Tibial nerve (tissue), 4 donors: ENCODE measurements at regions not wholly inside any gene's neighbourhood (a gene's known extent, or its start where the extent isn't known, plus 50 kb on each side); places are given as distances from the start of the nearest gene placed in this dataset.

Experiments
- EP300 ChIP-seq, 2 donors: sonication (generic); formaldehyde crosslinking; IDR thresholded peaks; one replicate each; pipeline ENCODE4 v1.6.1; 2017; ENCODE audit warnings: antibody characterized with exemption in 2 of 2, mild to moderate bottlenecking in 1 of 2
- TF ChIP-seq, protein P1 (sequence below), 5 experiments: fragments of 200-600 bp in 3 of 5; fragments of 450-650 bp in 2 of 5; sonication (generic) in 3 of 5; IDR thresholded peaks; one replicate each; pipeline ENCODE4 v1.5.1; 2016 to 2019; ENCODE audit warnings: antibody characterized with exemption in 5 of 5, mild to moderate bottlenecking in 3 of 5, moderate library complexity in 2 of 5

- TF ChIP-seq, protein P1, sequence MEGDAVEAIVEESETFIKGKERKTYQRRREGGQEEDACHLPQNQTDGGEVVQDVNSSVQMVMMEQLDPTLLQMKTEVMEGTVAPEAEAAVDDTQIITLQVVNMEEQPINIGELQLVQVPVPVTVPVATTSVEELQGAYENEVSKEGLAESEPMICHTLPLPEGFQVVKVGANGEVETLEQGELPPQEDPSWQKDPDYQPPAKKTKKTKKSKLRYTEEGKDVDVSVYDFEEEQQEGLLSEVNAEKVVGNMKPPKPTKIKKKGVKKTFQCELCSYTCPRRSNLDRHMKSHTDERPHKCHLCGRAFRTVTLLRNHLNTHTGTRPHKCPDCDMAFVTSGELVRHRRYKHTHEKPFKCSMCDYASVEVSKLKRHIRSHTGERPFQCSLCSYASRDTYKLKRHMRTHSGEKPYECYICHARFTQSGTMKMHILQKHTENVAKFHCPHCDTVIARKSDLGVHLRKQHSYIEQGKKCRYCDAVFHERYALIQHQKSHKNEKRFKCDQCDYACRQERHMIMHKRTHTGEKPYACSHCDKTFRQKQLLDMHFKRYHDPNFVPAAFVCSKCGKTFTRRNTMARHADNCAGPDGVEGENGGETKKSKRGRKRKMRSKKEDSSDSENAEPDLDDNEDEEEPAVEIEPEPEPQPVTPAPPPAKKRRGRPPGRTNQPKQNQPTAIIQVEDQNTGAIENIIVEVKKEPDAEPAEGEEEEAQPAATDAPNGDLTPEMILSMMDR (IDR thresholded peaks at IDR 0.05), result no peak
- TF ChIP-seq EP300 (IDR thresholded peaks at IDR 0.05), result no peak
Measured at GRCh38 chr14:106776395-106776983, 1250.1 kb downstream of the TMEM121 start.
